Activated CD8-positive, alpha-beta memory T cell treated with anti-CD3 and anti-CD28 coated beads, Interleukin-2, amount 10 ng/mL, durations not matched to agents 7 days and 5 days (primary cell): ENCODE measurements at regions not wholly inside any gene's neighbourhood (a gene's known extent, or its start where the extent isn't known, plus 50 kb on each side); places are given as distances from the start of the nearest gene placed in this dataset.
"Not testable (repeated sequence)": the region's sequence is repeated elsewhere in the genome, so short reads cannot be mapped to it uniquely, and the experiment has no call there.

ENCODE experiments used
- ATAC-seq: fragments of 150-1000 bp; cut with Tn5 transposase; one replicate; pipeline ENCODE4 v1.10.0; 2021; ENCODE audit warnings: moderate library complexity
- CTCF ChIA-PET: fragments of 350-600 bp; sonication (Branson Sonifier 250); formaldehyde crosslinking; loops from one replicate; lab custom pipeline; 2021; ENCODE audit warnings: antibody characterized with exemption; lab: Charles Lee
- DNase-seq: peaks from one replicate; pipeline ENCODE4 v3.0.0-alpha.2; 2020
- H3K27ac Mint-ChIP-seq: one replicate; pipeline ENCODE4 v1.8.0; 2021; ENCODE audit warnings: mild to moderate bottlenecking, mixed read lengths
- H3K27me3 Mint-ChIP-seq: one replicate; pipeline ENCODE4 v1.8.0; 2021; ENCODE audit warnings: mixed read lengths
- H3K36me3 Mint-ChIP-seq: one replicate; pipeline ENCODE4 v1.8.0; 2021; ENCODE audit warnings: mild to moderate bottlenecking, mixed read lengths
- H3K4me1 Mint-ChIP-seq: one replicate; pipeline ENCODE4 v1.8.0; 2021; ENCODE audit warnings: mixed read lengths
- H3K4me3 Mint-ChIP-seq: one replicate; pipeline ENCODE4 v1.8.0; 2021; ENCODE audit warnings: mild to moderate bottlenecking, moderate library complexity, mixed read lengths
- H3K9me3 Mint-ChIP-seq: one replicate; pipeline ENCODE4 v1.8.0; 2022; ENCODE audit warnings: low read depth, mixed read lengths

DNA sequence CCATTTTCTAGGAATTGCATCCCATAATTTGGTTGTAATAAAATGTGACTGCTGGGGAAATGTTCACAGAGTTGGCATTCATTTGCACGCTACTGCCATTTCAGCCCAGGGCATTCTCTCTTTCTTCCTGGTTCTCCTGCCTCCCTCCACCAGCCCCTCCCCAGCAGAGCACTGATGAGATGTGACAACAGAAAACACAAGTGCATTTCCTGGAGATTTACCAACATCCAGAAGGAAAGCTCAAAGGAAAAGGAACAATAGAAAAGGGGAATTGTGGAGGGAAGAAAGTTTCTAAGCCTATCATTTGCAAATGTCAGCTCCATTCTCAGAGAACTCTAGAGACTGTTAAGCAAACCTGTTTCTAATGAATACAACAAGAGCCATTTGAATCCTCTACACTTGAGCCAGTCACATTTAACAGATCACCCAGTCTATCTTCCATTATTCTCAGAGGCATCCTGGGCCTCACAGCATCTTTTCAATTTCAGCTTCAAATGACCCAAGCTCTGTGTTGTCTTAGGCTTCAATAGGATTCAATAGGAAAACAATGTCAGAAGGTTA lies 395.6 kb upstream of the PBX1 start:
- CTCF ChIA-PET = no interaction called here
- H3K9me3 Mint-ChIP-seq = peaks cover 12% of the 10 kb centered on the region
- H3K27me3 Mint-ChIP-seq = no peaks in the 10 kb centered on the region
- no peaks in the 10 kb centered on the region for H3K4me1 Mint-ChIP-seq
- no peak for ATAC-seq
- H3K4me3 Mint-ChIP-seq = no peak overlapping the region
- H3K27ac Mint-ChIP-seq = no peak overlapping the region
- no peak for DNase-seq
- H3K36me3 Mint-ChIP-seq = no peaks in the 10 kb centered on the region

DNA sequence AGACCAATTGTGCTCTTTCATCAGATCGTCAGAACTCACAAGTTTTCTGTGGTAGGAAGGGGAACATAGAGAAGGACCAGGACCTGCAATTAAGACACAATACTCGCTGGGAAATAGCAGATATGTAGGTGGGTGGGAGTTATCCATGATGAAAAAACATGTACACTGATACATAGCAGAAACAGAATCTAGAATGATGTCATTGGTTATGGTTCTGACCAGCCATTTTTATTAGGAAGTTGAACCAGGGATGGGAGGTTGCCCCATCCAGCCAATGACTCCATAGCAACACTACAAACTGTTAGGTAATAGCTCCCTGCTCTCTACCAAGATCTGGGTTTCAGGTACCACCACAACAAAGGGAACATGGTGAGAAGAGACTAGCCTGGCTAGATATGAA lies 393.5 kb upstream of the PBX1 start:
- no peak for ATAC-seq
- Mint-ChIP-seq H3K36me3 (no peaks in the 10 kb centered on the region), H3K9me3 (peaks cover 16% of the 10 kb centered on the region), H3K27ac (no peak overlapping the region), H3K4me1 (no peaks in the 10 kb centered on the region), H3K4me3 (no peak overlapping the region), H3K27me3 (no peaks in the 10 kb centered on the region)
- DNase-seq = no peak
- CTCF ChIA-PET = no interaction called here

DNA sequence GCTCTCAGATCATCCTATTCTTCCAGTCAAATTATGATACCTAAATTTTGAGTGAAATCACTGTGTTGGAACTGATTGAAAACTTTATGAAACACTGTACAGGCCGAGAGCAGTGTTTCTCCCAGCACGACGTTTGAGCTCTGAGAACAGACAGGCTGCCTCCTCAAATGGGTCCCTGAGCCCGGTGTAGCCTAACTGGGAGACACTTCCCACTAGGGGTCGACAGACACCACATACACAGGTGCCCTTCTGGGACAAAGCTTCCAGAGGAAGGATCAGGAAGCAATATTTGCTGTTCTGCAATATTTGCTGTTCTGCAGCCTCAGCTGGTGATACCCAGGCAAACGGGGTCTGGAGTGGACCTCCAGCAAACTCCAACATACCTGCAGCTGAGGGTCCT lies 392.5 kb upstream of the PBX1 start:
- H3K27ac Mint-ChIP-seq, H3K4me3 Mint-ChIP-seq, H3K27me3 Mint-ChIP-seq, H3K4me1 Mint-ChIP-seq, H3K36me3 Mint-ChIP-seq, ATAC-seq, CTCF ChIA-PET, DNase-seq: not testable (repeated sequence)
- H3K9me3 Mint-ChIP-seq = peaks cover 16% of the 10 kb centered on the region

DNA sequence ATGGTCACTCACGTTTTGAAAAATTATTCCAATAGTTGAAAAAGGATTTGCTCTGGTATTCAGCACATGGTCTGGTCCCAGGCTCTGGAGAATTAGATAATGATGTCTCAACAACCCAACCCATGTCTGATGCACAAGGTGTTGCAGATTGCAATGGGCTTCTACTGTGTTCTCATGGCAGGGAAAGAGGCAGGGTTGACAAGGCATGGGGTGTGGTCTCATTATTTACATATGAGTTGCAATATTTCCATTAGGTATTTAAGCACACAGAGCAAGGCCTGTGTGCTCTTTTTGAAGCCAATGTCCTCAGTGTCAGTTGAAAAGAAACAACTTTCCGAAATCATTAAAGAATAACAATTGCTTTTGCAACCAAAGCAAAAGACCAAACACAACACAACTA lies 381.9 kb upstream of the PBX1 start:
- no peaks in the 10 kb centered on the region for H3K27me3 Mint-ChIP-seq
- DNase-seq (no peak), ATAC-seq (no peak)
- no peaks in the 10 kb centered on the region for H3K4me1 Mint-ChIP-seq
- no peaks in the 10 kb centered on the region for H3K36me3 Mint-ChIP-seq
- no peak overlapping the region for H3K27ac Mint-ChIP-seq
- CTCF ChIA-PET = no interaction called here
- H3K4me3 Mint-ChIP-seq = no peak overlapping the region
- peaks cover 10% of the 10 kb centered on the region for H3K9me3 Mint-ChIP-seq

DNA sequence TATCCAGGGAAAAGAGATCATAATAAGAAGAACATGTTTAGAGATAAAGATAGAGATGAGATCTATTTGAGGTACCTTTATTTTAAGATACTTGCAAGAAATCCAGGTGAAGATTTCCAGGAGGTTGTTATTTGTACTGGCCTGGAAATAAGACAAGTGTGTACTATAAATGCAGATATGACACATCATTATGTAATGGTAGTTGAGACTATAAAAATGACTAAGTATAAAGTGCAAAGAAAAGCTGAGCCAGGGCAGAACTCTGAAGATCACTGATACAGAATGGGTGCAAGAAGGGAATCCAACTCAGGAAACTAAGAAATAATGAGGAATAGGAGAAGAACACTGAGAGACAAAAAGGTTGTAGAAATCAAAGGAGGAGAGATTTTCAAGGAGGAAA lies 378.2 kb upstream of the PBX1 start:
- Mint-ChIP-seq H3K27ac (no peak overlapping the region), H3K27me3 (no peaks in the 10 kb centered on the region), H3K4me3 (no peak overlapping the region), H3K9me3 (peaks cover 12% of the 10 kb centered on the region), H3K36me3 (no peaks in the 10 kb centered on the region), H3K4me1 (no peaks in the 10 kb centered on the region)
- ATAC-seq = no peak
- CTCF ChIA-PET = no interaction called here
- DNase-seq = no peak

DNA sequence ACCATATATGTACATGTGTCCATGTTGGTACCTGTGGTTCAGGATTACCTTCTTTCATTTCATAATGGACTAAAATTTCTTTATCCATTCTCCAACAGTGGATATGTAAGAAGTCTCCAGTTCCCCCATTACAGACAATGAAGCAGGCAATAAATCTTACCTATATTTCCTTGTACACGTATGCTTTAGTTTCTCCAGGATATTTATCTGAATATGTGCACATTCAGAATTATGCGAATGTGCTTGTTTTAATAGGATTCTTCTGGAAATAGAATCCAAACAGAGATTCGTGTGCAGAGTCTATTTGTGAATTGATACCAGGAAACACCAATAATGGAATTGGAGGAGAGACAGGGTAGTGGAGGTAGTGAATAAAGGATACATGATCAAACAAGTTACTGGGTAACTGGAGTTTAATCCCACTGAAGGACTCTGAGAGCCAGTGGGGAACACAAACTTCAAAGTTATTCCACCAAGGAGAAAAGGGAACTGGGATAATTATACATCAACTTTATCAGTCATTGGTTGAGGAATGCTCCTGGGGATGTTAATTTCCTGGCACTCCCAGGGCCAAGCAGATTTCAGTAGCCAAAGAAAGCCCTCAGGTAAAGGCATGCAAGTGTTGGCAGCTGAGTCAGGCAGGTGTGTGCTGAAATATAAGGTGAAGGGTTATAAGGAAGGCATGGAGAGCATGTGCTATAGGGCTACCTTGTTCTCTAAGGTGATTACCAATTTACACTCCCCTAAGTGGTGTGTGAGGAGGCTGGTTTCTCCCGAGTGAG lies 374.9 kb upstream of the PBX1 start:
- no peaks in the 10 kb centered on the region for H3K27me3 Mint-ChIP-seq
- H3K9me3 Mint-ChIP-seq = peaks cover 19% of the 10 kb centered on the region
- DNase-seq = no peak
- no peak for ATAC-seq
- CTCF ChIA-PET = no interaction called here
- no peak overlapping the region for H3K4me3 Mint-ChIP-seq
- no peaks in the 10 kb centered on the region for H3K4me1 Mint-ChIP-seq
- H3K36me3 Mint-ChIP-seq = no peaks in the 10 kb centered on the region
- H3K27ac Mint-ChIP-seq = no peak overlapping the region

DNA sequence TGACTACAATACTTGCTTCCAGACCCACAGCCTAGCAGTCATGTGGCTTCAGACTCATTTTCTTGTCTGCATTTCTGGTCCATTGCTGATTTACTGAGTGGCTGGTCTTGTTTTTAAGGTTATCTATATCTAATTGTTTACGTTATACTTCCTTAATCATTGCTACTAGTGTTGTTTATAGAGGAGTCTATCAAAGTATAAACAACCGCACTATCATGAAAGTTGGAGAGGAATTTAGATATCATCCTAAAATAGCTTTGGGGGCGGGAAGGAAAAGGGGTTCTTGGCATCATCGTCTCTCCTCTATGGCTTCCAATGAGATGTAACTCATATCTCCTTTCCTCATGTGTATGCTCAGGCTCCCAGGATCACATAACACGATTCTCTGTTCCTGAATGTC lies 372.1 kb upstream of the PBX1 start:
- Mint-ChIP-seq H3K4me1 (no peaks in the 10 kb centered on the region), H3K27ac (no peak overlapping the region), H3K9me3 (peaks cover 16% of the 10 kb centered on the region), H3K27me3 (no peaks in the 10 kb centered on the region), H3K4me3 (no peak overlapping the region), H3K36me3 (no peaks in the 10 kb centered on the region)
- DNase-seq (no peak), ATAC-seq (no peak)
- CTCF ChIA-PET = no interaction called here

DNA sequence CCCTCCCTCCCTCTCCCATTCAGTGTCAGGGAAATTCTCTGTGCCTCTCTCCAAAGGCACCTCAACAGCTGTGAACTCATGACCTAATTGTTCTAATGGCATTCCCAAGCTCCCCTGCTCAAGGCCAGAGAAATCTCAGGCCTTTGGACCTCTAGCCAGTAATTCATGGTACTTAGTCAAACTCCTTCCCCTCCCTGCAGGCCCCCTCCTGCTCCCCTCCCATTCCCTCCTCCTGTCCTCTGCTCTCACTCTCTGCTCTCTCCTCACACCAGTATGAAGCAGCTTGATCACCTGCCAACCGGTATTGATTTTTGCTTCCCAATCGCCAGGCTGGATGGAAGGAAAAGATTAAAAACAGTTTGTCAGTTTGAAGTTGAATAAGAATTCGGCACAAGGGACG lies 370.5 kb upstream of the PBX1 start:
- no peaks in the 10 kb centered on the region for H3K4me1 Mint-ChIP-seq
- no peaks in the 10 kb centered on the region for H3K36me3 Mint-ChIP-seq
- peaks cover 12% of the 10 kb centered on the region for H3K9me3 Mint-ChIP-seq
- CTCF ChIA-PET = no interaction called here
- H3K27ac Mint-ChIP-seq = no peak overlapping the region
- H3K27me3 Mint-ChIP-seq = no peaks in the 10 kb centered on the region
- ATAC-seq (no peak), DNase-seq (no peak)
- H3K4me3 Mint-ChIP-seq = no peak overlapping the region

DNA sequence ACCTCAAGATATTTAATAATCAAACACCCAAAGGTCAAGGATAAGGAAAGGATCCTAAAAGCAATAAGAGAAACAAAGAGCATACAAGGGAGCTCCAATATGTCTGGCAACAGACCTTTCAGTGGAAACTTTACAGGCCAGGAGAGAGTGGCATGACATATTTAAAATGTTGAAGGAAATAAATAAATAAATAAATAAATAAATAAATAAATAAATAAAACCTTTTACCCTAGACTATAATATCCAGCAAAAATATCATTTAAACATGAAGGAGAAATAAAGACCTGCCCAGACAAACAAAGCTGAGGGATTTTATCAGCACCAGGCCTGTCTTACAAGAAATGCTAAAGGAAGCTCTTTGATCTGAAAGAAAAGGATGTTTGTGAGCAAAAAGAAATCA lies 367.8 kb upstream of the PBX1 start:
- ATAC-seq (no peak), DNase-seq (no peak)
- Mint-ChIP-seq H3K27ac (no peak overlapping the region), H3K36me3 (no peaks in the 10 kb centered on the region), H3K9me3 (peaks cover 10% of the 10 kb centered on the region), H3K27me3 (no peaks in the 10 kb centered on the region), H3K4me1 (no peaks in the 10 kb centered on the region), H3K4me3 (no peak overlapping the region)
- CTCF ChIA-PET = no interaction called here

DNA sequence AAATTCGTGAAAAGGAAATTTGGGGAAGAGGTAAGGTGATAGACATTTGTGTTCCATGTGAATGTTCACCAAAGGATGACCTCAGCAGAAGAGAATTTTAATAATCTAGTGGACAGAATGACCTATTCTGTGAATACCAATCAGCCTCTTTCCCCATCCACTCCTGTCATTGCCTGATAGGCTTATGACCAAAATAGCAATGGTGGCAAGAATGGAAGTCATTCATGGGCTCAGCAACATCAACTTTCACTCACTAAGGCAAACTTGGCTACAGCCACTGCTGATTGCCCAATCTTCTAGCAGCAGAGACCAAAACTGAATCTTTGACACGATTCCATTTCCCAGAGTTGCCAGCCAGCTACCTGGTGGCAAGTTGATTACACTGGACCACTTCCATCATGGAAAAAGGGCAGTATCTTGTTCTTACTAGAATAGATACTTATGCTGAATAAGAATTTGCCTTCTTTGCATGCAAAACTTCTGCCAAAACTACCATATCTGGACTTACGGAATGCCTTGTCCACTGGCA lies 348.7 kb upstream of the PBX1 start:
- no peak for DNase-seq
- Mint-ChIP-seq H3K9me3 (peaks cover under 1% of the 10 kb centered on the region), H3K27me3 (no peaks in the 10 kb centered on the region), H3K4me3 (no peak overlapping the region), H3K27ac (no peak overlapping the region), H3K4me1 (no peaks in the 10 kb centered on the region), H3K36me3 (no peaks in the 10 kb centered on the region)
- CTCF ChIA-PET = no interaction called here
- ATAC-seq = no peak

DNA sequence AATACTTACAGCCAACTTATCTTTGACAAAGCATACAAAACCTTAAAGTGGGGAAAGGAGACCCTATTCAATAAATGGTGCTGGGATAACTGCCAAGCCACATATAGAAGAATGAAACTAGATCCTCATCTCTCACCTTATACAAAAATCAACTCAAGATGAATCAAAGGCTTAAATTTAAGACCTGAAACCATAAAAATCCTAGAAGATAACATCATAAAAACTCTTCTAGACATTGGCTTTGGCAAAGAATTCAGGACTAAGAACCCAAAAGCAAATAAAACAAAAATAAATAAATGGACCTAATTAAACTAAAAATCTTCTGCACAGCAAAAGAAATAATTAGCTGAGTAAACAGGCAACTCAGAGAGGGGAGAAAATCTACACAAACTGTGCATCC lies 335.6 kb upstream of the PBX1 start:
- Mint-ChIP-seq H3K4me1 (no peaks in the 10 kb centered on the region), H3K9me3 (peaks cover 4% of the 10 kb centered on the region), H3K27ac (no peak overlapping the region), H3K27me3 (no peaks in the 10 kb centered on the region), H3K36me3 (no peaks in the 10 kb centered on the region), H3K4me3 (no peak overlapping the region)
- ATAC-seq (no peak), DNase-seq (no peak)
- CTCF ChIA-PET = no interaction called here

DNA sequence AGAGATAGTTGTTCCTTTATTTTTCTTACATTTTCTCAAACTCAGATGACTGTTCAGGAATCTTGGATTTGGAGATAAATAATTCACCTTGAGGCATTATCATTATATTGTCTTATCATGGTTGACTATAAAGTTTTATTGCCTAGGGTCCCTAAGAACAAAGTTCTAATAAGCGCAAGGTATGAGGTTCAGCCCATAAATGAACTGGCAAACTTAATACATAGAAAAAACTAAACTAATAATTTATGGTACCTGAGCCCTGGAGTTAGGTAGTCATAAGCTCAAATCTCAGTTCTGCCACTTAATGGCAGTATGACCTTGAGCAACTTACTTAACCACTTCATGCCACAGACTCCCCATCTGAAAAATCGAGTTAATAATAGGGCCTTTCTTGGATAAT lies 334.0 kb upstream of the PBX1 start:
- no peak for ATAC-seq
- H3K4me1 Mint-ChIP-seq = no peaks in the 10 kb centered on the region
- no peak overlapping the region for H3K4me3 Mint-ChIP-seq
- no peak overlapping the region for H3K27ac Mint-ChIP-seq
- H3K27me3 Mint-ChIP-seq = no peaks in the 10 kb centered on the region
- H3K36me3 Mint-ChIP-seq = no peaks in the 10 kb centered on the region
- CTCF ChIA-PET = no interaction called here
- DNase-seq = no peak
- H3K9me3 Mint-ChIP-seq = peaks cover 4% of the 10 kb centered on the region

DNA sequence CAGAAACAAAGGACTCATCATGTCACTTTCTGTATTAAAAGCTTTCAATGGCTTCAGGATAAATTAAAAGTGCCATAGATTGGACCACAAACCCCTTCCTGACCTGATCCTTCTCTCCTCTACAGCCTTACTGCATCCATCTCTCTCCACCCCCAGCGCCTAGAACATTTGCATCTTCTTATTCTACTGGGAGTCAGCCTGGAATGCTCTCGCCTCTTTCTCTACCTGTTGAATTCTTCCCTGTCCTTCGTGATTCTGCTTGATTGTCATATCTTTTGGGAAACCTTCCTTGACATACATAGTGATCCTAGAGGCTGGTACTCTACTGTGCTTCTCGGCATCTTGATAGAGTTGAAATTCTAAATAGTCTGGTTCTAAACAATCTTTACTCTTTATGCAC lies 332.0 kb upstream of the PBX1 start:
- no peak for ATAC-seq
- peaks cover 7% of the 10 kb centered on the region for H3K9me3 Mint-ChIP-seq
- no peak for DNase-seq
- H3K4me1 Mint-ChIP-seq = no peaks in the 10 kb centered on the region
- H3K27me3 Mint-ChIP-seq = no peaks in the 10 kb centered on the region
- no peak overlapping the region for H3K4me3 Mint-ChIP-seq
- H3K36me3 Mint-ChIP-seq = no peaks in the 10 kb centered on the region
- no peak overlapping the region for H3K27ac Mint-ChIP-seq
- CTCF ChIA-PET = no interaction called here

DNA sequence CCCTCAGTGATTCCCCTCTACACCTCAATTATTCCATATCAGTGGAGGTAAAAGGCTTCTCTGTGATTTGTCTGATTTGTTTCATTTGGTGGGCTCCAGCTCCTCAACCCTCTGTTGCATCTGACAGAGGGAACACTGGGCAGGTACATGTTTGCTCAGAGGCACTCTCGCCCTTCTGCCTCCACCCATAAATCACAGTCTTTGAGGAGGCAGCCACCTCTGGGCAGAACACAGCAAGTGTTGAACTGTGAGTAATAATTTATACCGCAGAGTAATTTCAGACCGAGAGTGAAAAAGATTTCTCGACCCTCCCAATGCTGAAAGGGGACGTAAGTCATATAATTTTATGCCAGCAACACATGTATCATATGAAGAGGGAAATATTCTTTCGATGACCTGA lies 330.1 kb upstream of the PBX1 start:
- CTCF ChIA-PET = no interaction called here
- Mint-ChIP-seq H3K4me3 (no peak overlapping the region), H3K9me3 (peaks cover 7% of the 10 kb centered on the region), H3K27me3 (no peaks in the 10 kb centered on the region), H3K36me3 (no peaks in the 10 kb centered on the region), H3K27ac (no peak overlapping the region), H3K4me1 (no peaks in the 10 kb centered on the region)
- ATAC-seq (no peak), DNase-seq (no peak)
